WTC11 (cell line): ENCODE measurements at regions not wholly inside any gene's neighbourhood (a gene's known extent, or its start where the extent isn't known, plus 50 kb on each side); places are given as distances from the start of the nearest gene placed in this dataset.

Source experiments
- CREM ChIP-seq: sonication (generic); formaldehyde crosslinking; IDR thresholded peaks from 2 replicates; pipeline ENCODE4 v1.8.1; 2022; ENCODE audit warnings: mild to moderate bottlenecking, missing genetic modification reagents, moderate library complexity
- CTCF ChIP-seq: fragments of 200-600 bp; IDR thresholded peaks from 2 replicates; pipeline ENCODE4 v1.8.0; 2022; ENCODE audit warnings: antibody characterized with exemption
- E2F1 ChIP-seq: sonication (generic); formaldehyde crosslinking; IDR thresholded peaks from 2 replicates; pipeline ENCODE4 v1.8.0; 2022; ENCODE audit warnings: mild to moderate bottlenecking, missing genetic modification reagents
- ELF4 ChIP-seq: sonication (generic); formaldehyde crosslinking; IDR thresholded peaks from 2 replicates; pipeline ENCODE4 v1.8.1; 2022; ENCODE audit warnings: low read depth, mild to moderate bottlenecking, moderate library complexity, missing genetic modification reagents
- FOXP1 ChIP-seq: sonication (generic); formaldehyde crosslinking; IDR thresholded peaks from 2 replicates; pipeline ENCODE4 v1.8.0; 2022; ENCODE audit warnings: missing genetic modification reagents, mild to moderate bottlenecking, moderate library complexity, borderline replicate concordance
- SP1 ChIP-seq: sonication (generic); formaldehyde crosslinking; conservative IDR thresholded peaks from 2 replicates; pipeline ENCODE4 v1.8.1; 2022; ENCODE audit warnings: missing genetic modification reagents

- TF ChIP-seq ELF4 (CRISPR knock-in tag) = no peak
- no peak for TF ChIP-seq CREM (CRISPR knock-in tag)
- TF ChIP-seq SP1 (CRISPR knock-in tag) = no peak
- TF ChIP-seq CTCF = no peak
- no peak for TF ChIP-seq E2F1 (CRISPR knock-in tag)
- no peak for TF ChIP-seq FOXP1 (CRISPR knock-in tag)
These were observed 456.4 kb upstream of the TEX13C start for GRCh38 chrX:124863303-124863702.
